ENCODE measurements at regions not wholly inside any gene's neighbourhood (a gene's known extent, or its start where the extent isn't known, plus 50 kb on each side); places are given as distances from the start of the nearest gene placed in this dataset.

DNA sequence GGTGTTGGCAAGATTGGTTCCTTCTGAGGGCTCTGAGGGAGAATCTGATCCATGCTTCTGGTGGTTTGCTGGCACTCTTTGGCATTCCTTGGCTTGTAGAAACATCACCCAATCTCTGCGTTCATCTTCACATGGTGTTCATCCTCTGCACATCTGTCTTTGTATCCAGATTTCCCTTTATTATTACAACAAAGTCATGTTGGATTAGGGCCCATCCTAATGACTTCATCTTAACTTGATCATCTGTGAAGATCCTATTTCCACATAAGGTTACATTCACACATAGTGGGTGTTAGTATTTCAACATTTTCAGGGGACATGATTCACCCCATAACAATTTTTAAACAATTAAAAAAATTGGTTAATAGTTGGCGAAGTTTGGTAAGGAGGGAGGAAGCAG, 177.4 kb upstream of the CWC22 start:
- Histone ChIP-seq H3K4me3 (ENCODE audit: low read length) (no peak overlapping the region), H4K20me1 (ENCODE audit: insufficient read depth) (no peaks in the 10 kb centered on the region), H3K9me3 (ENCODE audit: low read length) (no peaks in the 10 kb centered on the region), H3K27ac (ENCODE audit: low read length) (no peak overlapping the region), H3F3A (ENCODE audit: insufficient read depth, low read length, poor library complexity, severe bottlenecking) (no peaks in the 10 kb centered on the region), H2AFZ (ENCODE audit: low read depth, low read length) (no peak overlapping the region), H3K79me2 (replicated peaks; ENCODE audit: insufficient read depth, low read length) (no peaks in the 10 kb centered on the region), H3K9ac (ENCODE audit: low read length) (no peak overlapping the region), H3K9me2 (ENCODE audit: insufficient read depth, low read length) (no peaks in the 10 kb centered on the region), H3K4me2 (ENCODE audit: low read length) (no peak overlapping the region), H3K36me3 (ENCODE audit: insufficient read depth, low read length) (no peaks in the 10 kb centered on the region), H3K27me3 (ENCODE audit: insufficient read depth, low read depth, low read length) (no peaks in the 10 kb centered on the region)
- TF ChIP-seq RAD21 (conservative IDR thresholded peaks at IDR 0.05) (no peak), POLR2AphosphoS5 (IDR thresholded peaks at IDR 0.05) (no peak), SMC3 (conservative IDR thresholded peaks at IDR 0.05; ENCODE audit: poor library complexity) (no peak), TAF1 (IDR thresholded peaks at IDR 0.05; ENCODE audit: low read depth) (no peak), EZH2 (IDR thresholded peaks at IDR 0.05; ENCODE audit: borderline replicate concordance, insufficient read depth, low read length, poor library complexity, severe bottlenecking) (no peak), MXI1 (conservative IDR thresholded peaks at IDR 0.05; ENCODE audit: poor library complexity, severe bottlenecking) (no peak), EP300 (conservative IDR thresholded peaks at IDR 0.05; ENCODE audit: poor library complexity, severe bottlenecking) (no peak)
- TF ChIP-seq, protein P1, sequence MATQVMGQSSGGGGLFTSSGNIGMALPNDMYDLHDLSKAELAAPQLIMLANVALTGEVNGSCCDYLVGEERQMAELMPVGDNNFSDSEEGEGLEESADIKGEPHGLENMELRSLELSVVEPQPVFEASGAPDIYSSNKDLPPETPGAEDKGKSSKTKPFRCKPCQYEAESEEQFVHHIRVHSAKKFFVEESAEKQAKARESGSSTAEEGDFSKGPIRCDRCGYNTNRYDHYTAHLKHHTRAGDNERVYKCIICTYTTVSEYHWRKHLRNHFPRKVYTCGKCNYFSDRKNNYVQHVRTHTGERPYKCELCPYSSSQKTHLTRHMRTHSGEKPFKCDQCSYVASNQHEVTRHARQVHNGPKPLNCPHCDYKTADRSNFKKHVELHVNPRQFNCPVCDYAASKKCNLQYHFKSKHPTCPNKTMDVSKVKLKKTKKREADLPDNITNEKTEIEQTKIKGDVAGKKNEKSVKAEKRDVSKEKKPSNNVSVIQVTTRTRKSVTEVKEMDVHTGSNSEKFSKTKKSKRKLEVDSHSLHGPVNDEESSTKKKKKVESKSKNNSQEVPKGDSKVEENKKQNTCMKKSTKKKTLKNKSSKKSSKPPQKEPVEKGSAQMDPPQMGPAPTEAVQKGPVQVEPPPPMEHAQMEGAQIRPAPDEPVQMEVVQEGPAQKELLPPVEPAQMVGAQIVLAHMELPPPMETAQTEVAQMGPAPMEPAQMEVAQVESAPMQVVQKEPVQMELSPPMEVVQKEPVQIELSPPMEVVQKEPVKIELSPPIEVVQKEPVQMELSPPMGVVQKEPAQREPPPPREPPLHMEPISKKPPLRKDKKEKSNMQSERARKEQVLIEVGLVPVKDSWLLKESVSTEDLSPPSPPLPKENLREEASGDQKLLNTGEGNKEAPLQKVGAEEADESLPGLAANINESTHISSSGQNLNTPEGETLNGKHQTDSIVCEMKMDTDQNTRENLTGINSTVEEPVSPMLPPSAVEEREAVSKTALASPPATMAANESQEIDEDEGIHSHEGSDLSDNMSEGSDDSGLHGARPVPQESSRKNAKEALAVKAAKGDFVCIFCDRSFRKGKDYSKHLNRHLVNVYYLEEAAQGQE (IDR thresholded peaks at IDR 0.05; ENCODE audit: borderline replicate concordance), result no peak
- TF ChIP-seq, protein P2, sequence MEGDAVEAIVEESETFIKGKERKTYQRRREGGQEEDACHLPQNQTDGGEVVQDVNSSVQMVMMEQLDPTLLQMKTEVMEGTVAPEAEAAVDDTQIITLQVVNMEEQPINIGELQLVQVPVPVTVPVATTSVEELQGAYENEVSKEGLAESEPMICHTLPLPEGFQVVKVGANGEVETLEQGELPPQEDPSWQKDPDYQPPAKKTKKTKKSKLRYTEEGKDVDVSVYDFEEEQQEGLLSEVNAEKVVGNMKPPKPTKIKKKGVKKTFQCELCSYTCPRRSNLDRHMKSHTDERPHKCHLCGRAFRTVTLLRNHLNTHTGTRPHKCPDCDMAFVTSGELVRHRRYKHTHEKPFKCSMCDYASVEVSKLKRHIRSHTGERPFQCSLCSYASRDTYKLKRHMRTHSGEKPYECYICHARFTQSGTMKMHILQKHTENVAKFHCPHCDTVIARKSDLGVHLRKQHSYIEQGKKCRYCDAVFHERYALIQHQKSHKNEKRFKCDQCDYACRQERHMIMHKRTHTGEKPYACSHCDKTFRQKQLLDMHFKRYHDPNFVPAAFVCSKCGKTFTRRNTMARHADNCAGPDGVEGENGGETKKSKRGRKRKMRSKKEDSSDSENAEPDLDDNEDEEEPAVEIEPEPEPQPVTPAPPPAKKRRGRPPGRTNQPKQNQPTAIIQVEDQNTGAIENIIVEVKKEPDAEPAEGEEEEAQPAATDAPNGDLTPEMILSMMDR (IDR thresholded peaks at IDR 0.05; ENCODE audit: poor library complexity, severe bottlenecking), result no peak

DNA sequence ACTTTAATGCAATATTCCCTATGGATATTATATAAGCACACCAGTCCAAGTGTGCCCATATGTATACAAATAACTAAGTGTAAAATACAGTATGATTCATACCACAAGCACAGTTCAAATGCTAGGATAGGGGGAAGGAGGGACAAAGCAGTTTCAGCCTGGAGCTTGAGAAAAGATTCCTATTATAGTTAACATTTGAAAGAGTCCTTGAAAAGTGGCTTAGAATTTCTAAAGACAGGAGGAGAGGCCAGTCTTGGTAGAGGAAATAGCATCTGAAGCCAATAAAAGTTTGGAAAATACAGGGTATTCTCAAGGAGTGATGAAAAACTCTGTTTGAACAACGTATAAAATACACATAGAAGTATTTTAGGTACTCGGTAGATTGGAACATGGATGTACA, 173.4 kb upstream of the CWC22 start:
- Histone ChIP-seq H3K9me3 (ENCODE audit: low read length) (no peaks in the 10 kb centered on the region), H3K79me2 (replicated peaks; ENCODE audit: insufficient read depth, low read length) (no peaks in the 10 kb centered on the region), H2AFZ (ENCODE audit: low read depth, low read length) (no peak overlapping the region), H3F3A (ENCODE audit: insufficient read depth, low read length, poor library complexity, severe bottlenecking) (no peaks in the 10 kb centered on the region), H3K4me2 (ENCODE audit: low read length) (no peak overlapping the region), H3K4me3 (ENCODE audit: low read length) (no peak overlapping the region), H3K27me3 (ENCODE audit: insufficient read depth, low read depth, low read length) (no peaks in the 10 kb centered on the region), H3K9ac (ENCODE audit: low read length) (no peak overlapping the region), H3K36me3 (ENCODE audit: insufficient read depth, low read length) (no peaks in the 10 kb centered on the region), H4K20me1 (ENCODE audit: insufficient read depth) (no peaks in the 10 kb centered on the region), H3K27ac (ENCODE audit: low read length) (no peak overlapping the region), H3K9me2 (ENCODE audit: insufficient read depth, low read length) (no peaks in the 10 kb centered on the region)
- no peak for TF ChIP-seq SMC3 (conservative IDR thresholded peaks at IDR 0.05; ENCODE audit: poor library complexity)
- TF ChIP-seq, protein P1 (IDR thresholded peaks at IDR 0.05; ENCODE audit: borderline replicate concordance), result no peak
- no peak for TF ChIP-seq RAD21 (conservative IDR thresholded peaks at IDR 0.05)
- no peak for TF ChIP-seq POLR2AphosphoS5 (IDR thresholded peaks at IDR 0.05)
- TF ChIP-seq TAF1 (IDR thresholded peaks at IDR 0.05; ENCODE audit: low read depth), result no peak
- no peak for TF ChIP-seq EP300 (conservative IDR thresholded peaks at IDR 0.05; ENCODE audit: poor library complexity, severe bottlenecking)
- TF ChIP-seq, protein P2 (IDR thresholded peaks at IDR 0.05; ENCODE audit: poor library complexity, severe bottlenecking), result no peak
- no peak for TF ChIP-seq MXI1 (conservative IDR thresholded peaks at IDR 0.05; ENCODE audit: poor library complexity, severe bottlenecking)

All from neural cell (in vitro differentiated cells).